GM19043 (cell line): ENCODE measurements at regions not wholly inside any gene's neighbourhood (a gene's known extent, or its start where the extent isn't known, plus 50 kb on each side); places are given as distances from the start of the nearest gene placed in this dataset.
"Not testable (repeated sequence)": the region's sequence is repeated elsewhere in the genome, so short reads cannot be mapped to it uniquely, and the experiment has no call there.

Source experiments
- ATAC-seq: cut with Tn5 transposase; IDR thresholded peaks from one replicate; pipeline ENCODE4 v1.9.1; 2021; ENCODE audit warnings: low read depth; ENCODE audit not compliant: unreplicated experiment

GRCh38 chr10:46740368-46740767 lies 161.4 kb downstream of the SYT15 start:
- ATAC-seq = not testable (repeated sequence)

- peak; percentile 24 for ATAC-seq
These were observed 162.2 kb upstream of the PTPN20 start for GRCh38 chr10:46749003-46749402.

- ATAC-seq = peak; percentile 63
These were observed 161.8 kb upstream of the PTPN20 start for GRCh38 chr10:46749470-46749869.

GRCh38 chr10:46753763-46754162 lies 157.5 kb upstream of the PTPN20 start:
- ATAC-seq = not testable (repeated sequence)

- peak; percentile 97 for ATAC-seq
These were observed 149.8 kb upstream of the PTPN20 start for GRCh38 chr10:46761471-46761870.

- not testable (repeated sequence) for ATAC-seq
These were observed 142.5 kb upstream of the PTPN20 start for GRCh38 chr10:46768515-46769291.

- not testable (repeated sequence) for ATAC-seq
These were observed 137.9 kb upstream of the PTPN20 start for GRCh38 chr10:46773178-46773896.

GRCh38 chr10:46773897-46774236 lies 137.4 kb upstream of the PTPN20 start:
- ATAC-seq = not testable (repeated sequence)

GRCh38 chr10:46774366-46774765 lies 136.9 kb upstream of the PTPN20 start:
- not testable (repeated sequence) for ATAC-seq

- ATAC-seq = not testable (repeated sequence)
These were observed 136.1 kb upstream of the PTPN20 start for GRCh38 chr10:46774945-46775667.

- ATAC-seq = not testable (repeated sequence)
These were observed 135.6 kb upstream of the PTPN20 start for GRCh38 chr10:46775668-46776059.

GRCh38 chr10:46779571-46779970 lies 131.7 kb upstream of the PTPN20 start:
- not testable (repeated sequence) for ATAC-seq

GRCh38 chr10:46780164-46780563 lies 131.1 kb upstream of the PTPN20 start:
- not testable (repeated sequence) for ATAC-seq

- ATAC-seq = not testable (repeated sequence)
These were observed 130.2 kb upstream of the PTPN20 start for GRCh38 chr10:46781001-46781400.

GRCh38 chr10:46782001-46782874 lies 129.0 kb upstream of the PTPN20 start:
- peak; percentile 37 for ATAC-seq

- not testable (repeated sequence) for ATAC-seq
These were observed 126.6 kb upstream of the PTPN20 start for GRCh38 chr10:46784665-46785064.

- not testable (repeated sequence) for ATAC-seq
These were observed 125.1 kb upstream of the PTPN20 start for GRCh38 chr10:46786125-46786517.

GRCh38 chr10:46786518-46787320 lies 124.5 kb upstream of the PTPN20 start:
- ATAC-seq = peak; percentile 55

- ATAC-seq = peak; percentile 58
These were observed 124.0 kb upstream of the PTPN20 start for GRCh38 chr10:46787321-46787615.
